ENCODE measurements at regions not wholly inside any gene's neighbourhood (a gene's known extent, or its start where the extent isn't known, plus 50 kb on each side); places are given as distances from the start of the nearest gene placed in this dataset.
"Not testable (repeated sequence)": the region's sequence is repeated elsewhere in the genome, so short reads cannot be mapped to it uniquely, and the experiment has no call there.

- not testable (repeated sequence) for DNase-seq
Measured at GRCh38 chr17:6373599-6373998, 61.3 kb downstream of the AIPL1 start.

DNA sequence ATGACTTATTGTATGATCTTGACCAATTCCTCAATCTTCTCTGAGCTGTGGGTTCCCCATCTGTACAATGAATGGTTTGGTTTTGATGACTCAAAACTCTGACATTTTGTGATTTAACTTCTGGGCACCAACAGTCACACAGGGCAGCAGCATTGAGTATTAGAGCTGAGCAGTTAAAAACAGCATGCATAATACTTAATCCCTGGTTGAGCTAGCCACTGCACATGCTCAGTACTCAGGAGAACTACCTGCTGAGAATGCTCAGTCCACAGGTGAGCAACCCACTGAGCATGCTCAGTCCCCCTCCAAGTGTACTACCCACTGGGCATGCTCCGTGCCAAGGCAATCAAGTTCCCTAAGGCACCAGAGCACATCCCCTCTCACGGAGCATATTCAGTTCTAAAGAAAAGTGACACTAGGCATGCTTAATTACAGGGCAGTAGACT is 68.7 kb downstream of the AIPL1 start:
- no peak for DNase-seq

DNA sequence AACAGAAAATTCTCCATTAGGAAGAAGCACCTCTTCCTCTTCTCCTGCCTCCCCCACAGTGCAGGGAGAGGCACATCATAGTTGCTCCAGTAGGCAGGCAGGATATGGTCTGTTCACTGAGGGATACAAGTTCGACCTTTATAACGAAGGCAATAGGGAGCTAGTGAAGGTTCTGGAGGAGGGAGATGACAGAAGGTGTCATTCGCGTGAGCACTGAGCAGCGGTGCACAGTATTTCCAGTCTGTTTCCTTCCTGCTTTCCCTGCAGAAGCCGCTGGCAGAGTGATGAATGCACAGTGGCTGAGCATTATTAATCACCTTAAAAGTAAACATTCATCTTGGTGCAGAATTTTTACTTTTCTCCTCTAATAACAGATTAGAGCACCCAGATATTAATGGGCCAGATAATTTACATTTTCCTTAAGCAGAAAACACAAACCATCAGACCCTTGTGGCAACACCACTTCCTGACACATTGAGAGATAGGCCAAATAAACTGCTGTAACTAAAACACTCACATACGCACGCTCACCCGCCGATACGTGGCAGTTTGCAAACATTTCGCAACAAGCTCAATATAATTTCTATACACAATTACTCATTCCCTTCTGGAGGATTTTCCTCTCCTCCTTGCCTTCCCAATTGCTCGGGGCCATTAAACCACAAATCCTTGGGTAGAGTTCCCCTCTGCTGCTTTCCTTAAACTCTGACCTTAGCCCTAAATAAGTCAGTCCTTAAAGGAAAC is 69.5 kb downstream of the AIPL1 start:
- DNase-seq, result no peak

DNA sequence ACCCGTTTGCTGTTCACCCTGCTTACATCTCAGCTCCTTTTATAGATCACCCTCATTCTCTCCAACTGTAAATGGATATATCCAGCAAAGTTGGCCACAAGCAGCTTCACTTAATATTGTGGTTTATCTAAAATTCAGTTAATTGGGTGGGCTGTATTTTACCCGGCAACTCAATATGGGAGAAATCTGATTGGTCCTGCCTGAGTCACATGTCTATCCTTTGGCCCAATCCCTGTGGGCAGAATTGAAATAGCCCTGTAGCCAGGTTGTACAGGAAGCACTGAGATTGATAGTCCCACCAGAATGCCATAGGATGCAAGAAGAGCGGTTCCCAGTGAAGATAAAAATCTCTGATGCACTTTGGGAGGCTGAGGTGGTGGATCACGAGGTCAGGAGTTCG is 73.2 kb downstream of the AIPL1 start:
- DNase-seq, result no peak

GRCh38 chr17:6358131-6358530 is 76.8 kb downstream of the AIPL1 start:
- DNase-seq, result no peak

DNA sequence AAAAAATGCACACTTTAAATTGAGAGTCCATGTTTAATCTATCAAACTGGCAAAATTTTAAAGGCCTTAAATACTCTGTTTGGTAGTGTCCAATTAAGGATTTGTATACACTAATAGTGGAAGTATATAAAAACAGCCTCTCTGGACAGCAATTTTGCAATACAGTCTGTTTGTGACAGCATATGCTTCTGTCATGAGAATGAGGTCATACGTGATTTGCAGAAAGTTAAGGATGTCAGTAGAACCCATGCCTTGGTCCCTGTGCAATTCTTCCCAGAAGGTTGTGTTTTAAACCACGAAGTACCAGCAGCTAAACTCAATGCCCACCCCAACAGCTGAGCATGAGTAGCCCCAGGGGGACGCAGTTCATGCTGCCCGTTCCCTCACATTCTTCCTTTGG is 78.4 kb downstream of the AIPL1 start:
- no peak for DNase-seq

GRCh38 chr17:6355196-6355595 is 79.7 kb downstream of the AIPL1 start:
- DNase-seq, result no peak

DNA sequence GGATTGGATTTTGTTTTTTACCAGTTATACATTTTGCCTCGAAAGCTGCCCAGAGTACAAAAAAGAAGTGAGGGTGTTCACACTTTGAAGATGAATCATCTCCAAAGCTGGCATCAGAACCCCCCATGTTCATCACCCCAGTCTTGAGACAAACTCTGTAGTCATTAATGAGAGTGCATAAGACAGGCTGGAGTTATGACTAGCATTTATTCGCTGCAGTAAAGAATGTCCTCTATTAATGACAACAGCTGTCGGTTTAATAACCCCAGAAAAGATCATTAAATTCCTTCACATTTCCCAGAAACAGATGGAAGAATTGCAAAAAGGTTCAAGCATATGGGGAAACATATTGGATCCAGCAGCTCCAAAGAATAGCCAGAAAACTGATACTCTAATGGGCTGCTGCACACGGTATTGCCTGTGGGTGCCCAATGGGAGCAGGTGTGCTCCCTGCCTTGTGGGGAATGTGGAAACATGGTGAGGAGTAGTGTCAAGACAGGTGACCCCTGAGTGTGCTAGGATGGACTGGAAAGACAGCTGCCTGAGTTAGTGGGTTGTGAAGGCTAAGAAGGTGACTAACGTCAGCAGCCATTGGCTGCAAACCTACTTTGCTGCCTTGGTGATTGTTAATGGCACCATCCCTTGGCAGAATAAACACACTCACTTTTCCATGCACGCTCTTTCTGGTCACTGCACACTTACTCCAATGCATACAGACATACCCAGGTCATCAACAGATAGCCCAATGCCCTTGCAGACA is 81.9 kb downstream of the AIPL1 start:
- DNase-seq, result peak; percentile 38

- DNase-seq, result no peak
Measured at GRCh38 chr17:6352016-6352415, 82.9 kb downstream of the AIPL1 start.

- no peak for DNase-seq
Measured at GRCh38 chr17:6350806-6351205, 84.1 kb downstream of the AIPL1 start.

DNA sequence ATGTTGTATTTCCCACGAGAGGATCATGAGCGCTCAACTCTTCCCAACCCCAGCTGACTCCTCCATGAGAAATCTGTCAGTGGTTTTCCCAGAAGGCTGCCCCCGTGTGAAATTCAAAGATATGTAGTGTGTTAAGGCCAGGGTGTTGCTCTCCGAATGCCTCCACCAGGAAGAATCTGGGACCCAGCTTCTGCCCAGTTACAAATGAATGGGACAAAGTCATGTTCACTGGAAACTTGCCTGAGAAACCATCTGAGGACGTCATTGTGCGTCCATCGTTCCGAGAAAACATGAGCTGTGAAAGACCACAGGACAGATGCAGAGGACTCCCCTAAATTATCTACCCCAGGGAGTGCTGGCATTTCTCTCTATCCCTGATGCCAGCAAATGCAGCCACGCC is 86.0 kb downstream of the AIPL1 start:
- no peak for DNase-seq

DNA sequence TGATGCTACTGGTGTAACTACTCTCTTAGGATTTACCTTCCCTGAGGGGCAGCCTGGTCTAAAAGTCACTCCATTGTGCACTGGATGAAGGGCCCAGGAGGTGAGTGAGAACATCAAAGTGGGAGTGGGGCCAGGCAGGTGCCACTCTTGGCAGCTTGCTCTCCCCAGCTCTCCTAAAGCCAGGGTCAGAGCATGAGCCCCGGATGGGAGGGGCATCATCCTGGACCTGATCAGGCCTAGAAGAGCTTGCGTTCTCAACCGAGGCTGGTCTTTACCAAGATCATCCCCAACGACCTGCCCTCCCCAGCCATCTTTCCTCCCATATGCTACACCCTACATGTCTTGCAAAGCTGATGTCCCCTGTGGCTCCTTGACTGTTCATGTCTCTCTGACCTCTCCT is 87.1 kb downstream of the AIPL1 start:
- DNase-seq, result no peak

- DNase-seq, result no peak
Measured at GRCh38 chr17:6346986-6347385, 87.9 kb downstream of the AIPL1 start.

DNA sequence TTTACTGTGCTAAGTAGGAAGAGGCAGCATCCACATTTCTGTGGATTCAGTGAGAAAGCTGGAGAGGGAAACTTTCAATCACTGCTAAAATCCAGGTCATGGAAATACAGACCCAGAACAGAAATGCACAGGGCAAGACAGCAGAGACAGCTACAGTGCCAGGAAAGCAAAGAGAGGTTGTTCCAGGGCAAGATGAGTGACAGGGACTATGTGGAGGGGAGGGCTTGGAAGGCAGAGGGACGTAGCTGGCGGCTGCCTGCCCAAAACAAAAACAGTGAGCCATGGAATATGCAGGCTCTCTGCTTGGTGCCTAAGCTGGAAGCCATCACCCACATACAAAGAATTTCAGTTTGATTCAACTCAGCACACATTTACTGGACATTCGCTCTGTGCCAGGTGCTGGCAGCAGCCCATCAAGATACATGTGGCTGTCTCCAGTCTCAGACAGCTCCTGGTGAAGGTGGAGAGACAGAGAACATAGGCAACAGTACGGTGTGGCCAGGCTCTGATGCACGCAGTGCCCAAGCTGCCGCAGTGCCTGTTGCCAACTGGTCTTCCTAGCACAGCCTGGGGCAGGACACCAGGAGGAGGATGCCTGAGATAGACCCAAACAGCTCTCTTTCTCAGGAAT is 88.7 kb downstream of the AIPL1 start:
- no peak for DNase-seq

DNA sequence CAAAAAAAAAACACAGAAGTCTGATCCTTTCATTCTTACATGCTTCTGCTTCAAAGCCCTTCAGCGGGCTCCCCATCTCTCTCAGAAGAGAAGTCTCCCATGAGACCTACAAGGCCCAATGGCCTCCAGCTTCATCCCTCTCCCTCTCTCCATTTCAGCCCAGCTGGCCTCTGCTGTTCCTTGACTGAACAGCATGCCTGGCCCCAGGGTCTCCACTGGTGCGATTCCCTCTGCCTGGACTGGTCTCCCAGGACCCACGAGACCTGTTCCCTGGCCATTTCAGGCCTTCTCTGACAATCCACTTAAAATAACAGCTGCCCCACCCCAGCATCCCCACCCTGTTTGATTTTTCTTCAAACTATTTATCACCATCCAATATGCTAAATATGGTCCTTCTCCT is 91.2 kb downstream of the AIPL1 start:
- no peak for DNase-seq

- DNase-seq, result no peak
Measured at GRCh38 chr17:6343191-6343590, 91.7 kb downstream of the AIPL1 start.

- DNase-seq, result no peak
Measured at GRCh38 chr17:6340708-6341107, 94.2 kb downstream of the AIPL1 start.

DNA sequence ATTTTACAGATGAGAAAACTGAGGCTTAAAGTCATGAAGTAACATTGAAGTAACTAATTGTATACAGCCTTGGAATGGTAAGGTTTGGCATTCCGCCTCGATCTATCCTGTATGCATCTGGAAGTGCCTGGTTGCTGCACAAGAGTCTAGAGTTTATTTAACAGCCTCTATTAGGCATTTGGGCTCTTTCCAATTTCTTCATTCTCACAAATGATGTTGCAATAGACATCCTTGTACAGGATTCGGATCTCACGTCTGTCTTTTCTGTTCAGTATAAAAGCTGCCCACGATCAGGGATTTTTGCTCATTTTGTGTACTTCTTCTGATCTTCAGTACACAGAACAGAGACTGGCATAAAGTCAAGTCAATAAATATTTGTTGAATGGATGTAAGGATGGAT is 100.5 kb downstream of the AIPL1 start:
- DNase-seq, result no peak

DNA sequence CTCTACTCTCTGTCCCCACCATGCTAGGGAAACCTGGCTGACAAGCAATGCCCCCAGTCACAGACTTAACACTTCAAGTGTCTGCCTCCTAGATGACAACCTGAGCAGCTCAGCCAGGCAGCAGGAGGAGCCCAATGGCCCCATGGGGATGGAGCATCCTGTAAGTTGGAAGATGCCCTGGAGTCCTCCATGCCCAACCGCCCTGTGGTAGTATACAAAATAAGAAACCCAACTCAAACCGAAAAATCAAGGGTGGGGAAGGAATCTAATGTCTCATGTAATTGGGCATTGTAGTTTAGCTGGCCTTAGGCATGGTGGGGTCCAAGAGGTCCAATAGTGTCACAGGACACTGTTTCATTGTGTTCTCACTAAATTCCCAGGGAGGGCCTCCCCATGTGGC is 104.0 kb downstream of the AIPL1 start:
- DNase-seq, result no peak

GRCh38 chr17:6328279-6328678 is 106.6 kb downstream of the AIPL1 start:
- DNase-seq, result no peak

- no peak for DNase-seq
Measured at GRCh38 chr17:6327007-6327406, 107.9 kb downstream of the AIPL1 start.

DNA sequence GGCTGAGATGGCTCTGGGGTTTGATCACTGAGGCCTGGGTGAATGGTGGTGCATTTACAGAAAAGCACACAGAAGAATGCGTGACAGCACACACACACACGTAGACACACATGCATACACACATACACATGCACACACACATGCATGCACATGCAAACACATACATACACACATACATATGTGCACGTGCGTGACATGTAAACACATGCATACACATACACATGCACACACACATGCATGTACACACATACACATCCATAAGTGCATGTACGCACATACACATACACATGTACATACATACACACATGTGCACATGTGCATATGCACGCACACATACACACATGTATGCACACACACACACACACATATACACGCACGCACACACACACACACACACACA is 108.4 kb downstream of the AIPL1 start:
- no peak for DNase-seq

DNA sequence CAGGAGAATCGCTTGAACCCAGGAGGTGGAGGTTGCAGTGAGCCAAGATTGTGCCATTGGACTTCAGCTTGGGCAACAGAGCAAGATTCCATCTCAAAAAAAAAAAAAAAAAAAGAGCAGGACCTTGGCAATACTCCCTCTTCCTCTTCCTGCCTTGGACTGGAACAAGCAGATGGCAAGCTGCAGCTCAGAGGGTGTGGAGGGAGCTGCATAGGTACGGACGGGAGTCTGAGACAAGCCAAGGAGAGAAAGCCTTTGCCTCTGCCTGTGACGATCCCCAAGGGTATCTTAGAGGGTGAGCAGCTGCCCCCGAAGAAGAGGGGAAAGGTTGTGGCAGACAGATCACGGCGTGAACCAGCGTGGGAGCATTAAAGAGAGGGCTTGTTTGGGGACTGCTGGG is 109.2 kb downstream of the AIPL1 start:
- no peak for DNase-seq

DNA sequence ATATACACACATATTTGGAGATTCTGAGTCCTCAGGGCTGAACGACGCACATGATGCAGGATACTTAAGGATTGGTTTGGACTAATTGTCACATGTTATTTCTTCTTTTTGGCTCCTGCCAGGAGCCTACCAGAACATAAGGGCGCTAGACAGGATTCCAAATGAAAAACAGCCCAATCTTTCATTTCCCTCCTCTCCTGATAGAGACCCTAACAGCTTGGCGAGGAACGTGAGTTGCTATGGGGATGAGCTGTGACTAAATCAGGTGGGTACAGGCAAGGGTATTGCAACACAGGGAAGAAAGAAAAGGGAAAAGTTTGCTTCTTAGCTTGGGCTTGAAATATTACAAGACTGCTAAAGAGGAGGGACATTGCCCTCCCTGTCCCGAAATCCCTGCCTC is 109.9 kb downstream of the AIPL1 start:
- no peak for DNase-seq
